Esophagus muscularis mucosa (tissue), 4 donors: ENCODE measurements at regions not wholly inside any gene's neighbourhood (a gene's known extent, or its start where the extent isn't known, plus 50 kb on each side); places are given as distances from the start of the nearest gene placed in this dataset.

ENCODE experiments used
- DNase-seq: peaks from one replicate; pipeline ENCODE4 v3.0.0-alpha.2; 2017; ENCODE audit errors: extremely low spot score
- H3K27ac ChIP-seq, 4 donors: fragments of 200-600 bp; sonication (generic); replicated peaks in 1 of 4; 1 replicate in 3 of 4; 2 replicates in 1 of 4; pipeline ENCODE4 v1.5.1; 2016 to 2019; ENCODE audit warnings: mild to moderate bottlenecking in 1 of 4
- H3K27me3 ChIP-seq, 4 donors: fragments of 200-600 bp; sonication (generic); one replicate each; pipeline versions ENCODE4 v1.5.1 to v1.6.0; 2016 to 2019
- H3K36me3 ChIP-seq, 4 donors: fragments of 200-600 bp; sonication (generic); one replicate each; pipeline ENCODE4 v1.5.1; 2016 to 2019
- H3K4me1 ChIP-seq, 4 donors: fragments of 200-600 bp; sonication (generic); one replicate each; pipeline ENCODE4 v1.5.1; 2016 to 2019
- H3K4me3 ChIP-seq, 4 donors: fragments of 200-600 bp; sonication (generic); 1 replicate in 2 of 4; 2 replicates in 2 of 4; pipeline ENCODE4 v1.5.1; 2016 to 2019; ENCODE audit warnings: mild to moderate bottlenecking in 4 of 4, moderate library complexity in 1 of 4
- H3K9me3 ChIP-seq, 4 donors: fragments of 200-600 bp; sonication (generic); 1 replicate in 3 of 4; 2 replicates in 1 of 4; pipeline ENCODE4 v1.5.1; 2016 to 2019
- EP300 ChIP-seq: sonication (generic); formaldehyde crosslinking; IDR thresholded peaks from one replicate; pipeline ENCODE4 v1.6.1; 2017; ENCODE audit warnings: antibody characterized with exemption
- POLR2A ChIP-seq: fragments of 450-650 bp; IDR thresholded peaks from one replicate; pipeline ENCODE4 v1.6.1; 2017; ENCODE audit warnings: antibody characterized with exemption, moderate library complexity, mild to moderate bottlenecking, low read depth
- POLR2AphosphoS5 ChIP-seq, 2 donors: sonication (generic); formaldehyde crosslinking; IDR thresholded peaks; one replicate each; pipeline ENCODE4 v1.6.1; 2017; ENCODE audit warnings: antibody characterized with exemption in 2 of 2
- WGBS: methylation state at CpG from one replicate; pipeline ENCODE4 v1.1.5; 2018; 5-methylcytosine and 5-hydroxymethylcytosine counted together
- intact Hi-C: fragments of 100-400 bp; cut with DNase I; formaldehyde crosslinking; loops from one replicate; pipeline ENCODE4 v1.15.1; 2023
- TF ChIP-seq, protein P1 (sequence below), 3 experiments: fragments of 200-600 bp in 2 of 3; fragments of 450-650 bp in 1 of 3; sonication (generic) in 2 of 3; IDR thresholded peaks; one replicate each; pipeline ENCODE4 v1.5.1; 2017 to 2019; ENCODE audit warnings: antibody characterized with exemption in 3 of 3, mild to moderate bottlenecking in 2 of 3, moderate library complexity in 1 of 3

GRCh38 chr2:16861111-16861510 is 195.5 kb upstream of the CYRIA start:
- no peak for TF ChIP-seq EP300
- TF ChIP-seq POLR2A: no peak
- TF ChIP-seq, protein P1, sequence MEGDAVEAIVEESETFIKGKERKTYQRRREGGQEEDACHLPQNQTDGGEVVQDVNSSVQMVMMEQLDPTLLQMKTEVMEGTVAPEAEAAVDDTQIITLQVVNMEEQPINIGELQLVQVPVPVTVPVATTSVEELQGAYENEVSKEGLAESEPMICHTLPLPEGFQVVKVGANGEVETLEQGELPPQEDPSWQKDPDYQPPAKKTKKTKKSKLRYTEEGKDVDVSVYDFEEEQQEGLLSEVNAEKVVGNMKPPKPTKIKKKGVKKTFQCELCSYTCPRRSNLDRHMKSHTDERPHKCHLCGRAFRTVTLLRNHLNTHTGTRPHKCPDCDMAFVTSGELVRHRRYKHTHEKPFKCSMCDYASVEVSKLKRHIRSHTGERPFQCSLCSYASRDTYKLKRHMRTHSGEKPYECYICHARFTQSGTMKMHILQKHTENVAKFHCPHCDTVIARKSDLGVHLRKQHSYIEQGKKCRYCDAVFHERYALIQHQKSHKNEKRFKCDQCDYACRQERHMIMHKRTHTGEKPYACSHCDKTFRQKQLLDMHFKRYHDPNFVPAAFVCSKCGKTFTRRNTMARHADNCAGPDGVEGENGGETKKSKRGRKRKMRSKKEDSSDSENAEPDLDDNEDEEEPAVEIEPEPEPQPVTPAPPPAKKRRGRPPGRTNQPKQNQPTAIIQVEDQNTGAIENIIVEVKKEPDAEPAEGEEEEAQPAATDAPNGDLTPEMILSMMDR (IDR thresholded peaks at IDR 0.05): no peak
- no peak for TF ChIP-seq POLR2AphosphoS5 (IDR thresholded peaks at IDR 0.05)

GRCh38 chr2:16860627-16861026 is 195.0 kb upstream of the CYRIA start:
- Histone ChIP-seq H3K4me3 (no peak overlapping the region), H3K27ac (no peak overlapping the region), H3K4me1 (no peaks in the 10 kb centered on the region), H3K27me3 (no peaks in the 10 kb centered on the region), H3K9me3 (no peaks in the 10 kb centered on the region), H3K36me3 (no peaks in the 10 kb centered on the region)
- no peak for DNase-seq
- WGBS: 76% methylated on average over 1 of the region's 1 CpG
- no peak for TF ChIP-seq POLR2AphosphoS5 (IDR thresholded peaks at IDR 0.05)
- no peak for TF ChIP-seq EP300
- TF ChIP-seq, protein P1 (IDR thresholded peaks at IDR 0.05): no peak
- no peak for TF ChIP-seq POLR2A
- intact Hi-C loops: no loop called here

More at GRCh38 chr2:16861111-16861510, 195.5 kb upstream of the CYRIA start:
- no peaks in the 10 kb centered on the region for H3K9me3 ChIP-seq
- H3K4me3 ChIP-seq: no peak overlapping the region
- no peak for DNase-seq
- intact Hi-C loops: no loop called here
- no peak overlapping the region for H3K27ac ChIP-seq
- H3K27me3 ChIP-seq: no peaks in the 10 kb centered on the region
- H3K36me3 ChIP-seq: no peaks in the 10 kb centered on the region
- no peaks in the 10 kb centered on the region for H3K4me1 ChIP-seq
- 14% methylated on average over 1 of the region's 1 CpG for WGBS

- over 99% methylated on average over 12 of the region's 22 CpGs for WGBS
- TF ChIP-seq POLR2A (no peak), EP300 (no peak), POLR2AphosphoS5 (IDR thresholded peaks at IDR 0.05) (no peak)
- TF ChIP-seq, protein P1 (IDR thresholded peaks at IDR 0.05): no peak
- intact Hi-C loops: no loop called here
- no peak for DNase-seq
- H3K9me3 ChIP-seq: no peaks in the 10 kb centered on the region
- no peaks in the 10 kb centered on the region for H3K36me3 ChIP-seq
- H3K4me1 ChIP-seq: no peaks in the 10 kb centered on the region
- no peaks in the 10 kb centered on the region for H3K27me3 ChIP-seq
- H3K27ac ChIP-seq: no peak overlapping the region
- H3K4me3 ChIP-seq: no peak overlapping the region
Observed at GRCh38 chr2:16855183-16855582, 189.5 kb upstream of the CYRIA start.

GRCh38 chr2:16853088-16853487 is 187.5 kb upstream of the CYRIA start:
- TF ChIP-seq POLR2A (no peak), EP300 (no peak), POLR2AphosphoS5 (IDR thresholded peaks at IDR 0.05) (no peak)
- TF ChIP-seq, protein P1 (IDR thresholded peaks at IDR 0.05): no peak

GRCh38 chr2:16852651-16853050 is 187.0 kb upstream of the CYRIA start:
- no peak for DNase-seq
- Histone ChIP-seq H3K36me3 (no peaks in the 10 kb centered on the region), H3K4me3 (no peak overlapping the region), H3K4me1 (no peaks in the 10 kb centered on the region), H3K9me3 (no peaks in the 10 kb centered on the region), H3K27ac (no peak overlapping the region), H3K27me3 (no peaks in the 10 kb centered on the region)
- TF ChIP-seq POLR2AphosphoS5 (IDR thresholded peaks at IDR 0.05) (no peak), POLR2A (no peak), EP300 (no peak)
- TF ChIP-seq, protein P1 (IDR thresholded peaks at IDR 0.05): no peak
- WGBS: 94% methylated on average over 2 of the region's 2 CpGs
- intact Hi-C loops: no loop called here

More at GRCh38 chr2:16853088-16853487, 187.5 kb upstream of the CYRIA start:
- no peaks in the 10 kb centered on the region for H3K4me1 ChIP-seq
- no peaks in the 10 kb centered on the region for H3K9me3 ChIP-seq
- WGBS: 84% methylated on average over 4 of the region's 4 CpGs
- H3K27ac ChIP-seq: no peak overlapping the region
- no peaks in the 10 kb centered on the region for H3K36me3 ChIP-seq
- no peak overlapping the region for H3K4me3 ChIP-seq
- intact Hi-C loops: no loop called here
- DNase-seq: no peak
- no peaks in the 10 kb centered on the region for H3K27me3 ChIP-seq
